KOPT-K1 (cell line): ENCODE measurements at regions not wholly inside any gene's neighbourhood (a gene's known extent, or its start where the extent isn't known, plus 50 kb on each side); places are given as distances from the start of the nearest gene placed in this dataset.
"Not testable (repeated sequence)": the region's sequence is repeated elsewhere in the genome, so short reads cannot be mapped to it uniquely, and the experiment has no call there.

Experiments used
- H3K27ac ChIP-seq: fragments of 200-600 bp; sonication (generic); 2 replicates; pipeline ENCODE4 v1.5.1; 2016; ENCODE audit warnings: antibody characterized with exemption, mild to moderate bottlenecking, low read depth, low read length; ENCODE audit not compliant: poor library complexity, severe bottlenecking
- H3K36me3 ChIP-seq: fragments of 200-600 bp; sonication (generic); 2 replicates; pipeline ENCODE4 v1.5.1; 2017; ENCODE audit warnings: antibody characterized with exemption, mild to moderate bottlenecking, low read length, moderate library complexity; ENCODE audit not compliant: insufficient read depth
- H3K9me3 ChIP-seq: fragments of 200-600 bp; sonication (generic); 2 replicates; pipeline ENCODE4 v1.5.1; 2017; ENCODE audit warnings: antibody characterized with exemption, low read length, mild to moderate bottlenecking; ENCODE audit not compliant: insufficient read depth, poor library complexity, severe bottlenecking

DNA sequence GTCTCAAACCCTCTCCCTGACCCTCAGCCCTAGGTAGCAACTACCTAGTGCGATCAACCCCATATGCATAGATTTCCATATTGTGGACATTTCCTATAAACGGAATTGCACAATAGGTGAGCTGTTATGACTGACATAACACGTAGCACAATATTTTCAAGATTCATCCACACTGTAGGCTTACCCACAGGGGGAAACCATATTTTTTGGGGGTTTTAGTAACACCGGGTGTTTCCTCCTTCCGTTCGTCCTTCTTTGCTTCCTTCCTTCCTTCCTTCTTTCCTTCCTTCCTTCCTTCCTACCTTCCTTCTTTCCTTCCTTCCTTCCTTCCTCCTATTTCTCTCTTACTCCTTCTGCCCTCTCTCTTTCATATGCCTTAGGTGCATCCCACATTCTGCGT lies 524.2 kb downstream of the CWH43 start:
- not testable (repeated sequence) for H3K27ac ChIP-seq, H3K36me3 ChIP-seq
- H3K9me3 ChIP-seq, result peaks cover 52% of the 10 kb centered on the region

DNA sequence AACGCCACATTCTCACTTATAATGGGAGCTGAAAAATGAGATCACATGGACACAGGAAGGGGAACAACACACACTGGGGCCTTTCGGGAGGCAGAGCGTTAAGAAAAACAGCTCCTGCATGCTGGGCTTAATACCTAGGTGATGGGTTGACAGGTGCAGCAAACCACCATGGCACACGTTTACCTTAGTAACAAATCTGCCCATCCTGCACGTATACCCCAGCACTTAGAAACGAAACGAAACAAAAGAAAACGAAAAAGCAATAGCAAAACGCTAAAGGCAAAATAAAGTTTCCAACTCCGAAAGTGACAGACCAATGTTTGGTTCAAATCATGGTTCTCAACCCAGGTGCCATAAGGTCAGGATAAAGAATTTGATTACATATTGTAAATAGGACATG lies 525.3 kb downstream of the CWH43 start:
- H3K9me3 ChIP-seq, result peaks cover 59% of the 10 kb centered on the region
- not testable (repeated sequence) for H3K36me3 ChIP-seq, H3K27ac ChIP-seq

DNA sequence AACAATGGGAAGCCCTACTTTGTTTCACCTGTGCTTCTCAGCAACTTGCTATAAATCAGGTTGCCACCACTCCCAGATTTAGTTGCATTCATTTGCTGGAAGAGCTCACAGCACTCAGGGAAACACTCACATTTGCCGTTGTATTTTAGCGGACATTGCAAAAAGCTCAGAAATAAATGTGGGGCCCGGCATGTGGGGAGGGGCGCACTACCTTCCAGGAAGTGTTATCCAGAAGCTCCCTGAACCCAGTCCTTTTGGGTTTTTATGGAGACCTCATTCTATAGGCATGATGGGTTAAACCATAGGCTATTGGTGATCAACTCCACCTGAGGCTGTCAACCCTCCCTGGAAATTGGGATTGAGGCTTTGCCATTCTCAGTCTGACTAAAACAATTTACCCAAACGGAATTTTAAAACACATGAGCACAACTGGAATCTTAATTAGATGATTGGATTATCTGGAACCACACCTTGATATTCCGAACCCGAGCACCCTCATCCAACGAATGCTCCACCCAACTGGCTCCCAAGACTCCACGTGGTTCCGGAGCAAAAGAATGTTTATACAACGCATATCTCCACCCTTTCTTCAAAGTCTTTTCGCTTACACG lies 525.9 kb downstream of the CWH43 start:
- H3K36me3 ChIP-seq, result not testable (repeated sequence)
- H3K9me3 ChIP-seq, result peaks cover 59% of the 10 kb centered on the region

DNA sequence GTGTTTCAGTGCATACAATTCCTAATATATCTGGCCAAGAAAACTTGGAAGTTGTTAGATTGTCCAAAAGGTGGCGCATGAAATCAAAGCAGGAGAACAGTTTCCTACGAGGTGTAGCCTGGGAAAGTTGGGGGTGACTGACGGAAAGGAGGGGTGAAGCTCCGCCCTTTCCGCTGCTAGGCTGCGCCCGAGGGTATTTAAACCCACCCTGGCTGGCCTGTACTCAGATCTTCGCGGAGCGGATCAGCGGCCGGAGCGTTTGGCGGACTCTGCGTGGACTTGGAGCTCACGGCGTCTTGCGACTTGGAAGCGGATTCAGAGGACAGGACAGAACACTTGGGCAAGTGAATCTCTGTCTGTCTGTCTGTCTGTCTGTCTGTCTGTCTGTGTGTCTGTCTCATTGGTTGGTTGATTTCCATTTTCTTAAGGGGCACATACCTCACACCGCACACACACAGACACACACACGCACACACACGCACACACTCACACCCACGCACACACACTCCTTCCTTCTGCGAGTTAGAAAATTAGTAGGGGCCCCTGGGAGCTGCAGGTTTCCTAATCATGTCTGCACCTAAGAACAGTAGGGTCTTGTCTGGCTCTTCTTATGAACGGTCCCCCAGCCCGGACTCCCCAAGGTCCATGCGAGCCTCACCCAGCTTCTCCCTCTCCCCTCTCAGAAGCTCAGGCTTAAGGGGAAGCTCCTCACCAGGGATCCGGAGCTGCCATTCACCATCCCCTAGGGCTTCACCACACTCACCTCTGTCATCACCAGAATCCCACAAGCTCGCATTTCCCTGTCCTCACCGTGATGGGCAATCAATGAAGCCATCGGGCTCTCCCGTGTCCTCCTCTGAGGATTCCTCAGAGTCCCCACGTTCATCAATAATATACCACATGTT lies 526.8 kb downstream of the CWH43 start:
- peaks cover 59% of the 10 kb centered on the region for H3K9me3 ChIP-seq
- H3K27ac ChIP-seq, H3K36me3 ChIP-seq: not testable (repeated sequence)

More for the DNA sequence above, 525.9 kb downstream of the CWH43 start:
- H3K27ac ChIP-seq, result not testable (repeated sequence)

DNA sequence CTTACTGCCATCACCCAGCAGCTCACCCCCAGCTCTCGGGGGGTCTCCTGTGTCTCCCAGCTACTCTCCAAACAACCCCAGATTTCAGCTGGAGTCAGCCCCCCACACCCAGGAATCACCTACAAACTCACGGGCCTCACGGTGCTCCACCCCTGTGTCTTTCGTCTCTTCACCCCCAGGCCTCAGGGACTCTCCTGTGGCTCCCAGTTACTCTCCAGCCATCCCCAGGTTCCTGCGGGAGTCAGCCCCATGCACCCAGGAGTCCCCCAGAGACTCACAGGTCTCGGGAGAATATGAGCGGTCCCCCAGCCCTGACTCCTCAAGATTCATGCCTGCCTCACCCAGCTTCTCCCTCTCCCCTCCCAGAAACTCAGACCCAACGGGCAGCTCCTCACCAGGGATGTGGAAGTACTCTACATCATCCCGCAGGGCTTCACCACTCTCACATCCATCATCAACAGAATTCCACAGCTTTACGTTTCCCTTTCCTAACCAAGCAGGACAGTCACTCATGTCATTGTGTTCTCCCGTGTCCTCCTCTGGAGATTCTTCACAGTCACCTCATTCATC lies 527.6 kb downstream of the CWH43 start:
- peaks cover 61% of the 10 kb centered on the region for H3K9me3 ChIP-seq
- H3K27ac ChIP-seq, H3K36me3 ChIP-seq: not testable (repeated sequence)

DNA sequence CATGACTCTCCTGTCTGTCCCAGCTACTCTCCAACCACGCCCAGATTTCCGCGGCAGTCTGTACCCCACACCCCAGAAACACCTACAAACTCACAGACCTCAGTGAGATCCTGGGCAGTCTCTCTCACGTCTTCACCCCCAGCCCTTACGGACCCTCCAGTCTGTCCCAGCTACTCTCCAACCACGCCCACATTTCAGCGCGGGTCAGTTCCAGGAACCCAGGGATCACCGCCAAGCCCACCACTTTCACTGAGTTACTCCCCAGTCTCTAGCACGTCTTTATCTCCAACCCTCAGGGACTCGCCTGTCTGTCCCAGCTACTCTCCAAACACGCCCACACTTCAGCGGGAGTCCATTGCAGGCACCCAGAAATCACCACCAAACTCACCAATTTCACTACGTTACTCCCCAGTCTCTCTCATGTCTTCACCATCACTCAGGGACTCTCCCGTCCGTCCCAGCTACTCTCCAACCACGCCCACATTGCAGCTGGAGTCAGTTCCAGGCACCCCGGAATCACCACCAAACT lies 528.2 kb downstream of the CWH43 start:
- H3K27ac ChIP-seq, H3K36me3 ChIP-seq: not testable (repeated sequence)
- H3K9me3 ChIP-seq, result peaks cover 67% of the 10 kb centered on the region

DNA sequence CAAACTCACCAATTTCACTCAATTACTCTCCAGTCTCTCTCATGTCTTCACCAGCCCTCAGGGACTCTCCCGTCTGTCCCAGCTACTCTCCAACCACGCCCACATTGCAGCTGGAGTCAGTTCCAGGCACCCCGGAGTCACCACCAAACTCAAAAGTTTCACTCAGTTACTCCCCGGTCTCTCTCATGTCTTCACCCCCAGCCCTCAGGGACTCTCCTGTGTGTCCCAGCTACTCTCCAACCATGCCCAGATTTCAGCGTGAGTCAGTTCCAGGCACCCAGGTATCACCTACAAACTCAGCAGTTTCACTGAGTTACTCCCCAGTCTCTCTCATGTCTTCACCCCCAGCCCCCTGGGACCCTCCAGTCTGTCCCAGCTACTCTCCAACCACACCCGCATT lies 528.8 kb downstream of the CWH43 start:
- H3K36me3 ChIP-seq, H3K27ac ChIP-seq: not testable (repeated sequence)
- H3K9me3 ChIP-seq, result peaks cover 67% of the 10 kb centered on the region

DNA sequence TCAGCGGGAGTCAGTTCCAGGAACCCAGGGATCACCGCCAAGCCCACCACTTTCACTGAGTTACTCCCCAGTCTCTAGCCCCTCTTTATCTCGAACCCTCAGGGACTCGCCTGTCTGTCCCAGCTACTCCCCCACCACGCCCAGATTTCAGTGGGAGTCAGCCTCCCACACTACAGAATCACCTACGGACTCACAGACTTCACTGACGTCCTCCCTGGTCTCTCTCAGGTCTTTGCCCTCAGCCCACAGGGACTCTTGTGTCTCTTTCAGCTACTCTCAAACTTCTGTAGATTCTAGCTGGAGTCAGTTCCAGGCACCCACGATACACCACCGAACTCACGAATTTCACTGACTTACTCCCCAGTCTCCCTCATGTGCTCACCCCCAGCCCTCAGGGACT lies 529.2 kb downstream of the CWH43 start:
- not testable (repeated sequence) for H3K27ac ChIP-seq, H3K36me3 ChIP-seq
- H3K9me3 ChIP-seq, result peaks cover 64% of the 10 kb centered on the region

DNA sequence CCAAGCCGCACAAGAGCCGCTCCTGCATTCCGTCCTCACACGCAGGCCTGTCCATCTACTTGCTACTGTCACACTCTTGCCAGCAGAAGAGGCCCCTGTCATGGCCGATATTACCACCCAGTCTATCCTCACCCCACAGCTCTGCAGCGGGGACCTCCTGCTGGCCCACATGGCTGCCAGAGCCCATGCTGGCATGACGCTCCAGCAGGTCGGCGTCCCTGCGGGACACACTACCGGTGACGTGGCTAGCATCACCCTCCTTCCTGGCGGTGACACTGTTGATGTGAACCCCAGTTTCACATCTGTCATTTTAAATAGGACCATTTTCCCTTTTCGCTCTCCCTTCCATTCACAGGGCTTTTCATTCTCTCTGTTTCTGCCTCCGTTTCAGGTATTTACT lies 530.0 kb downstream of the CWH43 start:
- peaks cover 56% of the 10 kb centered on the region for H3K9me3 ChIP-seq
- not testable (repeated sequence) for H3K36me3 ChIP-seq

DNA sequence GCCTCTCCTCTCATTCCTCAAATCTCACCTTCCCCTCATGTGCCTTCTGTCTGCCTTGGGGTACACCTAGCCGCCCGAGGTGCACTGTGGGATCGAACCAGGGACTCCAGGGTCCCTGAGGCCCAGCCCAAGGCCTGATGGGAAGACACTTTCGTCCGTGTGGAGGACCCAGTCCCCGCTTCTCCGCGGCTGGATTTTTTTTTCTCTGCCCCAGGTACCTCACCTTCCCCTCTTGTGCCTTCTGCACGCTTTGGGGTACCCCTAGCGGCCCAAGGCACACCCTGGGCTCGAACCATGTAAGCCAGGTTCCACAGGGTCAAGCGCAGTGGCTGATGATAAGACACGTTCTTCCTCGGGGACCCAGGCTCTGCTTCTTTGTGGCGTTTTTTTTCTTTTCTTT lies 530.7 kb downstream of the CWH43 start:
- H3K9me3 ChIP-seq, result peaks cover 49% of the 10 kb centered on the region
- no peak overlapping the region for H3K27ac ChIP-seq
- no peaks in the 10 kb centered on the region for H3K36me3 ChIP-seq

More for the DNA sequence above, 530.0 kb downstream of the CWH43 start:
- H3K27ac ChIP-seq, result not testable (repeated sequence)

DNA sequence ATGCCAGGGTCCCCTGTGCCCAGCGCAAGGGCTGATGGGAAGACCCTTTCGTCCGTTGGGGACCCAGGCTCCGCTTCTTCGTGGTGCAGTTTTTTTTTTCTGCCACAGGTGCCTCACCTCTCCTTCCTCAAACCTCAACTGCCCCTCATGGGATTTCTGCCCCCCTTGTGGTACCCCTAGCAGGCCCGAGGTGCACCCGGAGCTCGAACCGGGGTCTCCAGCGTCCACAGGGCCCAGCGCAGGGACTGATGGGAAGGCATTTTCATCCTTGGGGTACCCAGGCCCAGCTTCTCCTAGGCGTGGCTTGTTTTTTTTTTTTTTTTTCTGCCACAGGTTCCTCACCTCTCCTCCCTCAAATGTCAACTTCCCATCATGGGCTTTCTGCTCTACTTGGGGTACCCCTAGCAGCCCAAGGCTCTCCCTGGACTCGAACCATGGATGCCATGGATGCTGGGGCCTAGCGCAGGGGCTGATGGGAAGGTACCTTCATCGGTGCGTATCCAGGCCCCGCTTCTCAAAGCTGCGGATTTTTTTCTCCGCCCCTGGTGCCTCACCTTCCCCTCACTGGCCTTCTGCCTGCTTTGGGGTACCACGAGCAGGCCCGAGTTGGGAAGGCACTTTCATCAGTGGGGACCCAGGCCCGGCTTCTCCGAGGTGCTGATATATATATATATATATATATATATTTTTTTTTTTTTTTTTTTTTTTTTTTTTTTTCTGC lies 531.6 kb downstream of the CWH43 start:
- peaks cover 40% of the 10 kb centered on the region for H3K9me3 ChIP-seq
- not testable (repeated sequence) for H3K36me3 ChIP-seq, H3K27ac ChIP-seq

DNA sequence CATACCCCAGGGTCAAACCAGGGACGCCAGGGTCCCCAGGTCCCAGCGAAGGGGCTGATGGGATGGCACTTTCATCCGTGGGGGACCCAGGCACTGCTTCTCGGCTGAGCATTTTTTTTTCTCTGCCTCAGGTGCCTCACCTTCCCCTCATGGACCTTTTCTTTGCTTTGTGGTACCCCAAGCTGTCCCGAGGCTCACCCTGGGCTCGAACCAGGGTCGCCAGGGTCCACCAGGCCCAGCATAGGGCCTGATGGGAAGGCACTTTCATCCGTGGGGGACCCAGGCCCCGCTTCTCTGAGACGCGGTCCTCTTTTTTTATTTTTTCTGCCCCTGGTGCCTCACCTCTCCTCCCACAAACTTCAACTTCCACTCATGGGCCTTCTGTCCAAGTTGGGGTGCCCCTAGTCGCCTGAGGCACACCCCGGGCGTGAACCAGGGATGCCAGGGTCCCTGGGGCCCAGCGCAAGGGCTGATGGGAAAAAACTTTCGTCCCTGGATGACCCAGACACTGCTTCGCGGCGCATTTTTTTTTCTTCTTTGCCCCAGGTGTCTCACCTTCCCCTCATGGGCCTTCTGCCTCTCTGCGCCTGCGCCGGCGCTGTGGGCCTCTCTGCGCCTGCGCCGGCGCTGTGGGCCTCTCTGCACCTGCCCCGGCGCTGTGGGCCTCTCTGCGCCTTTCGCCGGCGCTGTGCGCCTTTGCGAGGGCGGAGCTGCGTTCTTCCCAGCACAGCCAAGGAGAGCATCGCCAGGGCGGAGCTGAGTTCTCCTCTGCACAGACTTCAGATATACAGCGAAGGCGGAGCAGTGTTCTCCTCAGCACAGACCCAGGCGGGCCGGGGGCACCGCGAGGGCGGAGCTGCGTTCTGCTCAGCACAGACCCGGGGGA lies 533.3 kb downstream of the CWH43 start:
- peaks cover 23% of the 10 kb centered on the region for H3K9me3 ChIP-seq
- not testable (repeated sequence) for H3K36me3 ChIP-seq, H3K27ac ChIP-seq

DNA sequence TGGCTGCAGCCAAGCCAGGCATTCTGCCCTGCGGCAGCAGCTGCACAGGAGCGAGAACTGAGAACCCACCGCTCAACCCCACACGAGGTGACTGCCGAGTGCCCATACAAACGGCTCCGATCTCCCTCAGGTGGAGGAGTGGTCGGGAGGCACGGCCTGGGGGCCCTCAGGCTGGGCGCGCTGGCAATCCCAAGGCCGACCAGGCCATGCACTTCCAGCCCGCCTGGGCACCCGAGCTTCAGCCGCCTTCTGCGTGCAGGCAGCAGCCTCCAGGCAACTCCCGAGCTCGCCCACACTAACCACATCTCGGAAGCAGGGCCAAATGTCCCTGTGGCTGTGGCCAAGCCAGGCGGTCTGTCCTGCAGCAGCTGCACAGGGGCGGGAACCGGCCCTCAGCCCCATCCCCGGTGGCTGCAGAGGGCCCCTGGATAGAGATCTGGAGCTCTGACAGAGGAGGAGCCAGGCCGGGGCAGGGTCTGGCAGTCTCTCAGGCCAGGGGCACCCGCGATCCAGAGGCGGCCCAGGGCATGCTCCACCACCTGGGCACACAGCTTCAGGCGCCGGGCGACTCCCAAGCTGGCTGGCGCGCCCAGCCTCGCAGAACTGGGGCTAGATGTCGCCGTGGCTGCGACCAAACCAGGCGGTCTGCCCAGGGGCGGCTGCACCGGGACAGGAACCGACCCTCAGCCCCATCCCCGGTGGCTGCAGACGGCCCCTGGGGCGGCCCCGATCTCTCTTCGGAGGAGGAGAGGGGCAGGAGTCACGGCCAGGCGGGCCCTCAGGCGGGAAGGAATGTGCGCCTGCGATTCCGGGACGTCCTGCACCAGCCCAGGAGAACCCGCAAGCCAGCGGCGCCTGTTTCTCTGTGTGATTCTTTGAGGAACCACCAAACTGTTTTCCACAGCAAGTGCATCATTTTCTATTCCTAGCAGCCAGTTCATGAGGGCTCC lies 538.0 kb downstream of the CWH43 start:
- H3K36me3 ChIP-seq, H3K9me3 ChIP-seq: not testable (repeated sequence)

More for the DNA sequence above, 538.0 kb downstream of the CWH43 start:
- not testable (repeated sequence) for H3K27ac ChIP-seq
